SK-N-SH (cell line): ENCODE measurements at regions not wholly inside any gene's neighbourhood (a gene's known extent, or its start where the extent isn't known, plus 50 kb on each side); places are given as distances from the start of the nearest gene placed in this dataset.

ENCODE experiments used
- CTCF ChIP-seq: fragments of 200-600 bp; sonication (generic); IDR thresholded peaks from 2 replicates; pipeline ENCODE4 v1.6.1; 2017; ENCODE audit warnings: antibody characterized with exemption, mild to moderate bottlenecking, moderate library complexity
- POLR2AphosphoS5 ChIP-seq: IDR thresholded peaks from 2 replicates; pipeline ENCODE4 v1.6.1; 2012; ENCODE audit warnings: low read depth, low read length
- REST ChIP-seq: IDR thresholded peaks from 2 replicates; pipeline ENCODE4 v1.6.1; 2012; ENCODE audit warnings: mild to moderate bottlenecking, low read depth, low read length, moderate library complexity

- TF ChIP-seq POLR2AphosphoS5 (no peak), REST (no peak), CTCF (no peak)
These were observed 135.8 kb upstream of the FAT1 start for GRCh38 chr4:186859420-186859819.
